ENCODE measurements at regions not wholly inside any gene's neighbourhood (a gene's known extent, or its start where the extent isn't known, plus 50 kb on each side); places are given as distances from the start of the nearest gene placed in this dataset.
"Not testable (repeated sequence)": the region's sequence is repeated elsewhere in the genome, so short reads cannot be mapped to it uniquely, and the experiment has no call there.

DNA sequence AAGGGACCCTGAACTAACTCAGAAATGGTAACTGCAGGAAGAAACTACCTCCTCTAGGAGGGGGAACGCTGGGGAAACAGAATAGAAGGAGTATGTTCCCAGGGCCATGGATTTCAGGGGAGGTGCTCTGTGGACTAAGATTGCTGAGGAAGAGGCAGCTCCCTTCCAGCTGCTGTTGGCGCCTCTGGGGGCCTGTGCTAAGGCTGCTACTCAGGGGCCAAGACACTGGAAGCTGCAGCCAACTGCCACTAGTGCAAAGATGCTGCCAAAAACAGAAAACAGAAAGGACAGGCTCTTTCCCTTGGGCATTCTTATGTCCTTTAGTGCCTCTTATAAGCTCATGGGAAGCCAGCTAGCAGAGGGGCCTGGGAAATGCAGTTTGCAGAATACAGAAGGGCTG lies 58.0 kb upstream of the SGIP1 start:
- TF ChIP-seq, protein P1, sequence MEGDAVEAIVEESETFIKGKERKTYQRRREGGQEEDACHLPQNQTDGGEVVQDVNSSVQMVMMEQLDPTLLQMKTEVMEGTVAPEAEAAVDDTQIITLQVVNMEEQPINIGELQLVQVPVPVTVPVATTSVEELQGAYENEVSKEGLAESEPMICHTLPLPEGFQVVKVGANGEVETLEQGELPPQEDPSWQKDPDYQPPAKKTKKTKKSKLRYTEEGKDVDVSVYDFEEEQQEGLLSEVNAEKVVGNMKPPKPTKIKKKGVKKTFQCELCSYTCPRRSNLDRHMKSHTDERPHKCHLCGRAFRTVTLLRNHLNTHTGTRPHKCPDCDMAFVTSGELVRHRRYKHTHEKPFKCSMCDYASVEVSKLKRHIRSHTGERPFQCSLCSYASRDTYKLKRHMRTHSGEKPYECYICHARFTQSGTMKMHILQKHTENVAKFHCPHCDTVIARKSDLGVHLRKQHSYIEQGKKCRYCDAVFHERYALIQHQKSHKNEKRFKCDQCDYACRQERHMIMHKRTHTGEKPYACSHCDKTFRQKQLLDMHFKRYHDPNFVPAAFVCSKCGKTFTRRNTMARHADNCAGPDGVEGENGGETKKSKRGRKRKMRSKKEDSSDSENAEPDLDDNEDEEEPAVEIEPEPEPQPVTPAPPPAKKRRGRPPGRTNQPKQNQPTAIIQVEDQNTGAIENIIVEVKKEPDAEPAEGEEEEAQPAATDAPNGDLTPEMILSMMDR (IDR thresholded peaks at IDR 0.05; ENCODE audit: insufficient read depth, low read depth, low read length, missing control alignments), result no peak
- no peak overlapping the region for H3K4me3 ChIP-seq (ENCODE audit: low read depth, low read length)
- no peak for DNase-seq (ENCODE audit: low read depth)

DNA sequence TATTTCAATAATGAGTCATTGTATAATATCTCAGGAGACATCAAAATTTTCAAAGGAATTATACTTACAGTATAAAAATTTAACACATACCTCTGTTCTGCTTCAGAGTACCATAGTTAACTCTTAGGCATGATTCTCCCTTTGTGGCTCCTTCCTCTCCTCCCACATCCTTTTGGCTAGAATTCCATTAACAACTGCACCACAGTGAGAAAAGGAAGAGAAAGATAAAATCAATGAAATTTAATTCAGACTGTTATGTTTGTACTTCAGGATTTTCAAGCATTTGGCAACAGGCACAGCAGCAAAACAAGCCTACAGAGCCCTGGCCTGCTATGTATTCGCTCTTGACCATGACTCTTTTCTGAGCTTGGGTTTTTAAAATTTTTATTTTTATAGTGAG lies 57.2 kb upstream of the SGIP1 start:
- H3K4me3 ChIP-seq (ENCODE audit: low read depth, low read length), result no peak overlapping the region
- TF ChIP-seq, protein P1 (IDR thresholded peaks at IDR 0.05; ENCODE audit: insufficient read depth, low read depth, low read length, missing control alignments), result no peak
- DNase-seq (ENCODE audit: low read depth), result no peak

DNA sequence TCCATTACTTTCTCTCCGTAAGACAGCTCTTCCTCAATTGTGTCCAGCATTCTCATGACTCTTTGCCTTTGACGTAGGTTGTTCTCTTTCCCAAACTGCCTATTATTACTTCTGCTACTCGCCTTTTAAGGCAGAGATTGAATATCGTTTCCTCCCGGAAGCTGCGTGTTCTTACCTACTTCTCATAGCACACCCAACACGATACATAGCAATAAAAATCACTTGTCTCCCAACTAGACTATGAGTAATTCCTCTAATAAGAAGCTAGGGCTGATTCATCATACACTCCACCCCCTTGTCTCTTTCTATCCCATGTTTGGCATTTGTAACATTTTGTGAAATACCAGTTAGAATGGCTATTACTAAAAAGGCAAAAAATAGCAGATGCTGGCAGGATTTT lies 55.8 kb upstream of the SGIP1 start:
- TF ChIP-seq, protein P1 (IDR thresholded peaks at IDR 0.05; ENCODE audit: insufficient read depth, low read depth, low read length, missing control alignments), result no peak
- DNase-seq (ENCODE audit: low read depth), result no peak

DNA sequence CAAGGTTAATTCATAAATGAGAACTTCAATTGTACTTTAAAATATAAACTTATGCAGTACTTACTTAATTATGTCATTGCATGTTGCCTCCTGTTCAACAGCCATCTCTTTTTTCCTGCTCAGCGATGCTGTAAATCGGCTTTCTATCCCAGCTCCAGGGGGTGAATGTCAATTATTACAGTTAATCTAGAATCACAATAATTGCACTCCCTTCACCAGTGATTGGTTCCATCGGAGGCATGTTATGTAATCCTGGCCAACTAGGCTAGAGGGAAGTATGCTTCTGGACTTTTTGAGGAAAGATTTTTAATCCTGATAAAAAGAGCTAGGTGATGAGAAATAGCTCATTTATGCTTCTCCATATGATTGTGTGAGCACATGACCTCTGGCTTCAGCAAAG lies 53.8 kb upstream of the SGIP1 start:
- TF ChIP-seq, protein P1 (IDR thresholded peaks at IDR 0.05; ENCODE audit: insufficient read depth, low read depth, low read length, missing control alignments), result no peak
- DNase-seq (ENCODE audit: low read depth), result no peak
- no peak overlapping the region for H3K4me3 ChIP-seq (ENCODE audit: low read depth, low read length)

More for the DNA sequence above, 55.8 kb upstream of the SGIP1 start:
- H3K4me3 ChIP-seq (ENCODE audit: low read depth, low read length), result no peak overlapping the region

DNA sequence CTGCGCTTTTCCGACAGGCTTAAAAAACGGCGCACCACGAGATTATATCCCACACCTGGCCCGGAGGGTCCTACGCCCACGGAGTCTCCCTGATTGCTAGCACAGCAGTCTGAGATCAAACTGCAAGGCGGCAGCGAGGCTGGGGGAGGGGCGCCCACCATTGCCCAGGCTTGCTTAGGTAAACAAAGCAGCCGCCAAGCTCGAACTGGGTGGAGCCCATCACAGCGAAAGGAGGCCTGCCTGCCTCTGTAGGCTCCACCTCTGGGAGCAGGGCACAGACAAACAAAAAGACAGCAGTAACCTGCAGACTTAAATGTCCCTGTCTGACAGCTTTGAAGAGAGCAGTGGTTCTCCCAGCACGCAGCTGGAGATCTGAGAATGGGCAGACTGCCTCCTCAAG lies 52.7 kb upstream of the SGIP1 start:
- DNase-seq (ENCODE audit: low read depth); H3K4me3 ChIP-seq (ENCODE audit: low read depth, low read length): not testable (repeated sequence)
